ENCODE measurements at regions not wholly inside any gene's neighbourhood (a gene's known extent, or its start where the extent isn't known, plus 50 kb on each side); places are given as distances from the start of the nearest gene placed in this dataset.
A peak's percentile ranks its signal among the peaks of the same experiment; 100 is the strongest.
"Not testable (repeated sequence)": the region's sequence is repeated elsewhere in the genome, so short reads cannot be mapped to it uniquely, and the experiment has no call there.

DNA sequence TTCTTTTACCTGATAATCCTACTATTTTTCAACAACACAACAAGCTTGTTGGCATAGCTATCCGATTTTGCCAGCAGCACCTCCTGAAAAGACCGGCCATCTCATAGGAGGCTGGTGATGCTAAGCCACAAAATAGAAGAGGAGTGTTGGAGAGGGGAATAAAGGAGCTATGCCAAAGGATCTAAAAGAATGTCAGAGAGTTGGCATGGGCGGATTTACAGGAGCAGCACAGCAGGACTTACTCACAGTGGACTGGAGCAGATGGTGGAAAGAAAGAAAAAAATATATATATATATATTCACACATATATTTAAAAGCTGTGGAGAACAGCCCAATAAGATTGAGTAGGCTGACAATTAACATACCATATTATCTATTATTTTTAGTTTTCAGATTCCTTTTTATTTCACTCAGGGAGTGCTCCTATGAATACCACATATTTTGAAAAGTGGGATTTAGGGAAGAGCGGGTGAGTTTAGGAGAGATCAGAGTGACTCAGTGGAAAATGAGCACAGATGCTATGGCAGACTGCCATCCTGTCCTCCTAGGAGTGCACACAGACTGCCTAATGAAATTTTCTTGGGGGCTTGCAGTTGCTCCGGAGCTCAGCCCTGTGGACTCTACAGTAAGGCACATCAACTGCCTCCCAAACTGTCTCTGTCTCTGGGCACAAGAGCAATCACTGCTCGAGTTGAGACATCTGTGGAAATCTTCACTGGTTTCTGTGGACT, 394.4 kb upstream of the CHRM3 start:
- peak; percentile 83 for DNase-seq

DNA sequence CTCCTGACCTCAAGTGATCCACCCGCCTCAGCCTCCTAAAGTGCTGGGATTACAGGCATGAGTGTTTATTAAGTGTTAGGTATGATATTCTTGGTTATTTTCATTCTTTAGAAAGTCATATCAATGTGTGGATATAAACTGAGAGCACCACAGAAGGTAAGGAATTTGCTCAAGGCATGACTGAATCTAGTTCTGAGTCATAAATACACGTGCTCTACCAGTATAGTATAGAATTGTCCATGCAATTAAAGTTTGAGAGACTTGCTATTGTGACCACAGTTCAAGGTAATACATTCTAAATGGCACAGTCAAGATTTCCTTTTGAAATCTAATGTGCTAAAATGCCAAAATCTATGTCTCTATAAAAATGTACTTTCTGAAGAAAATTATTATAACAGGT, 401.1 kb upstream of the CHRM3 start:
- no peak for DNase-seq

DNA sequence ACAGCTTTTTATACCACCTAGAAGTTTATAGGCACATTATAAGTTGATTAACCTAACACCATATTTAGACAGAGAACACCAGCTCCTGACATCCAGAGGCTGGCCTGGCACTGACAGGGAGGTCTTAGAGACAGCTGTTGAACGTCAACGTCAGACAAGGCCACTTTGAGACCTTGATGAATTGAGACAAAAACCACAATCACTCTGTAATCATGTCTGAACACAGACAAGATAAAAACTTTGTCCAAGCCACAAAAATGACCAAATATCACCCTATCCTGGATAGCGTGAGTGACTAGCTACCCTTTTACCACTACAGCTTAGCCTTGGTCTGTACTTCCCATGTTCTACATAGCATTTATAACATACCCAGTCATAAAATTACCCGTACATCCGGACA, 403.6 kb upstream of the CHRM3 start:
- no peak for DNase-seq

DNA sequence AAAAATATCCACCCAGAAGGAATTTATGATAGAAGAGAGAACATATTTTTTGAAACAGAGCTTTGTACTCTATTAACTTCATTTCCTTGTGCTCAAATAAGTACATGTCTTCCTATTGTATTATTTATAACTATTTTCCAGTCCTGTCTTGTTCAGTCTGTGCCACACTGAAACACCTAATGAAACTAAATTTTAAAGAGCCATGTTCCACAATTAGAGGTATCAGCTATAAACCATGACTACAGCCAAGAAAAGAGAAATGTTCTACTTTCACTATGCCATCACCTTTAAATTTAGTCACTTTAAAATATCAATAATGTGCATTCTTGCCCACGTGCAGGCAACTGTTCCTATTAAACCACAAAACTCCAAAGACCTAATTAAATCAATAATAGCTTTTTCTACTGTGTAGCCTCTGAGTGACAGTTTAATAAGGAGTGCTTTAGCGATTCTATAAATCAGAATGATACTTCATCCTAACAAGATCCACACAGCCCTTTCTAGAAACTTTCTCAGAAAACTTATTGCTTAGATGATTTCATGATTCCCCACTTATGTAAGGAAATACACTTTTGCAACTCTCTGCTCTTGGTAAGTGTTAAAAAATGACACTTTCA, 404.9 kb upstream of the CHRM3 start:
- no peak for DNase-seq

DNA sequence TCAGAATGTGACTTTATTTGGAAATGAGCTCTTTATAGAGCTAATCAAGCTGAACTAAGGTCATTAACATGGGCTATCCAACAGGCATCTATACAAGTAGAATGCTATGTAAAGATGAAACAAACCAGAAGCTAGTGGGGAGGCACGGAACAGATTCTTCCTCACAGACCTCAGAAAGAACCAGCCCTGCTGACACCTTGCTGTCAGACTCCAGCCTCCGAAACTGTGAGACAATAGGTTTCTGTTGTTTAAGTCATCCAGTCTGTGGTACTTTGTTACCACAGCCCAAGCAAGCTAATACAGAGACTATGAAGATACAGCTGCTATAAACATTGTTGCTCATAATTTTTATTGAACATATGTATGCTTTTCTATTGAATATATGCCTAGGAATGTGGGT, 406.3 kb upstream of the CHRM3 start:
- DNase-seq: no peak

DNA sequence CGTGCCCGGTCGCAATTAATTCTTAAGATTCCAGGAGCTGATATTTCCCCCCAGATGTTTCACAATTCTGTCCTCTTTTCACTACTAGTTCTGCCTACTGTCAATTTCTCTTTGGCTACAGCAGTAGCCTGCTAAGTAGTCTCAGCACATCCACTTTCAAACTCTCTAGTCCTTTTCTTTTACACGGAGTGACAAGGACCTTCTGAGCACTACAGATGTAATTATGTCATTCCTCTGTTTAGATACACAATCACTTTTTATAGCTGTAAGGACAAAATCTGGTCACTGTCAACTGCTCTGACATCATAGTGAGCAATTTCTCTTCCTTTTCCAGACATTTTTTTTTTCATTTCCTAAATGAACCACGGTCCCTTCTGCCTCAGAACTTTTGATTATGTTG, 421.7 kb upstream of the CHRM3 start:
- DNase-seq: no peak

DNA sequence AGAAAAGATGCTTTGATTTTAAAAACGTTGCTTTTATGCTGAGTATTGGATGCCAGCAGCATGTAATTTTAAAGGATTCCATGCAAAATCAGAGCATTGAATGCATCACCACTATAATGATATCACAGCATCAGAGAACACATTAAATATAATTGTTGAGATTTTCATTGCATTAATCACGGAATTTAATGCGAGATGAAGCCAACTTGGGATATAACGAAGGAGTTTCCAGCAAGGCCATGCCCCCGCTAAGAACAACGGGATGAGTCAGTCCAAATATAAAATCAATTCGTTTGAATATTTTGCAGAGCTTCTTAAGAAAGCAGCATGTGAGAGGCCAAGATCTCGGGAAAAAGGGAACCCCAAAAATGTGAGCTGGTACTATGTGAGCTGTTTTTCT, 423.4 kb upstream of the CHRM3 start:
- DNase-seq: no peak

DNA sequence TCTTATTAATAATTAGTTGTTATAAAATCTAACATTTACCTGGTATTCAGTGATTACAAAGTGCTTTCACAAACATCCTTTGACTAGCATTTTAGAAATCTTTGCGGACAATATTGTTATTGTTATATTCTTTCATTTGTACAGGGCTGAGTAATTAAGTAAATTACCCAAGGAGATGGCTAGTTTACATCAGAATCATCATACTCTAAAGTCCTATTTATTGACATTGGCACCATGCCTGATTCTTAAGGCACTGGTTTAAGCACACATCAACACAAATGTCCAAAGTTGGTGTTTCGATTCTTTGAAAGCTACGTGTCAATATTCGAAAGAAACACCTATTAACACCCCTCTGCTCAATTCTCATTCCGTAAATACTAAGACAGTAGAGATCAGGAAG, 424.6 kb upstream of the CHRM3 start:
- DNase-seq: no peak

DNA sequence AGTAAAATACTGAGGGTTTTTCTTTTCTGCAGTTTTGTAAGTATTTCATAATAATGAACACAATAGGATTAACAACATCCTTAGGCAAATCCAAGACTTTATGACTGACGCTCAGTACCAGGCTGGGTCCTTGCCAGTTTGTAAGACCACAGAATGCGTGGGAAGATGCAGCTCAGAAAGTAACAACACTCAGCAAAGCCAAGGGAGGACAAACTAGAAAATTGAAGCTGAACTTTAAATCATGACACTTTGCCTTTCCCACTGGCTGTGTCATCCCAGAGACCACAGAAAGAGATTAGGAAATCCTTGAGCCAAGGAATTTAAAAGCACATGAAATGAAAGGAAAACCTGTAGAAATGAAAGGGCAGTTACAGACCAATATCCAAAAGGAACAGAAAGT, 426.3 kb upstream of the CHRM3 start:
- peak; percentile 20 for DNase-seq

DNA sequence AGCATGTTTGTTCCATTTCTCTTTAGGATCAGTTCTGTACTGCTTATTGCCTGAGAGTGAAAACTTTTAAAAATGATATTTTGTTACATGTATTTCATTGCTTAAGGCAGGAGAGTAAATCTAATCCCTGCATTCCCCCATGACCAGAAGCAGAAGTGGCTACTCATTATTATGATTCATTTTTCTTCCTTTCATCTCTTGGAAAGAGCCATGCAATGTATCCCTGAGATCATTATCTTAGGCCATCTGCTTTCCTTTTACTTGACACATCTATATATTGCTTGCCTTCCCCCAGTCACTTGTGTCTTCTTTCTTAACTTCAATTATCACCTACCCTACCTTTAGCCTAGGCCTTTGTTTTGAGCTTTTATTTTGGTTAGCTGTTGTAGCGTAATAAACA, 430.4 kb upstream of the CHRM3 start:
- DNase-seq: no peak

DNA sequence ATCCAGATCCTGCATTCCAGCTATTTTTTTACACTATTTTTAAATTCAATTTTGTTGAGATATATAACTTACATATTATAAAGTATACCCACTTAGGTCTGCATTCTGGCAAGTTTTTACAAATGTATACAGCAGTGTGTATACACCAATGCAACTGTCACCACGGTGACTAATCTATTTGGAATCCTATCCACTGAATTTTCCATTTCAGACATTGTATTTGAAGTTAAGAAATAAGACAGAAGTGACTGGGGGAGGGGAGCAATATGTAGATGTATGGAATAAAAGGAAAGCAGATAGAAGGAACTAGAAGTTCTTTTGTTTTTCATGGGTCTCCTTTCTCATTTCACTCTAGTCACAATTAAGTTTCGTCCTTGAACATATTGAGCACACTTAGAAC, 431.5 kb upstream of the CHRM3 start:
- peak; percentile 19 for DNase-seq

DNA sequence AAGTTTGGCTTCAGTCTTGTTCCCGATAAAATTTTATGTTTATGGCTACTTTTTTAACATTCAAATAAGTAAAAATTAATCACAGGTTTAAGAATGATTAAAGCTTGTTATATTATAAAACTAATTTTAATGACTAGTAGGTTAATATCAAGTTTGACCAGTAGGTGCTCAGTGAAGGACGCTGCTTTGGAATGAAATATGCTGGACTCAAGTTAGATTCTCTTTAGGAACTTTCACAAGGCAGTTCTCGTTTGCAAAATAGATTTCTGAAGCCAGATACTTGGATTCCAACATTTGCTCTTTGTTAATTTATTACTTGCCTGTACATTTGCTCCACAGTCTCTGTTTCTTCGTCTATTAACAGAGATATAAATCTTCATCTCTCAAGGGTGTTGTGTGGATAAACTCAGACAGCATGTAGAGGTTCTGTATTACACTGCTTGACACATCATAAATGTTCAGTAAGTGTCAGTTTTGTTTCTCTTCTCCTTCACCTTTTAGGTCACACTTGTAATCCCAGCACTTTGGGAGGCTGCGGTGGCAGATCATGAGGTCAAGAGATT, 432.8 kb upstream of the CHRM3 start:
- no peak for DNase-seq

DNA sequence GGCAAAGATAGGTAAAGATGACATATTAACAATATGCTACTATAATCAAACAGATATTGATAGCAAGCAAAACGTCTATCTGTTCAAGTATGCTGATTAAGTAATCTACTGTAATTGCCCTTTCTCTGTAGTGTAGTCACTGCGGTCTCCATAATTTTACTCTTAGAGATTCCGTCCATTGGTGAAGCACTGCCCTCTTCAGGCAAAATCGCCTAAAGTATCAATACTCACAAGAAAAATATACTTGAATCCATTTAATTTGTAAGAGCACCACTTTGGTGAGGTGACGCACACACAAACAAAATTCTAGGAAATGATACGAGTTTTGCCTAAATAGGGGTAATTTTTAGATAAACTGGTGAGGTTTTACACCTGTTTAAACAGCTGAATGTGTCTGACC, 434.6 kb upstream of the CHRM3 start:
- peak; percentile 22 for DNase-seq

DNA sequence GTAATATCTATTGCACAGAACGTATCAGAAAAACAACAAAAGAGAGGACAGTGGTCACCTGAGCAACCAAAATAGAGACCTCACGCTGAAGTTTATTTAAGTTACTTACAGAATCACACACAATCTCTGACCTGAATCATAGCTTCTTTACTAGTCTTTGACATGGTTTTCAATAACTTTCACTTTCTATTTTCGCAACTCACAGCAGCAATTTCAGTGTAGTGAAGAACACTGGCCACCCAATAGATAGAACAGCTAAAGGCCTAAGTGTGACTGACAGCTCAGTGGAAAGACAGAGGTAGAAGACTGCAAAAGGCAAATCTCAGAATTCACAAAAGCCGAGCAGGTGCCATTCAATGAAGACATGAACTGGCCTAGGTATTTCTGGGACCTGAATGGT, 435.6 kb upstream of the CHRM3 start:
- DNase-seq: no peak

DNA sequence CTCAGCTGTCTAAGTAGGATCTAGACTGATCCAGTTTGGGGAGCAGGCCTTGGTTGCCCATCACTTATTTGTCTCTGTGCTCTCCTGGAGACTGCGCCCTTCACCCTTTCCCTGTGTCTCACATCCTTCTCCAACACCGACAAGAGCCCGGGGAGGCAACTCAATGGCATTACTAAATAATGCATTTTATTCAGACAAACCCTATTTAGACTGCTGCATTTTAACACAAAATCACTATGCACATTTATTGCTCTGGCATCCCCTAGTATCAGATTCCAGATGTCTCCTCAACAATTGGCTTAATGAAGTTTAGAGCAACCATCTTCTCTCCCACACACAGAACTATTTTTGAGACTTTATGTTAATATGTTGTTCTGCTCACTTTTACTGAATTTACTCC, 436.4 kb upstream of the CHRM3 start:
- no peak for DNase-seq

DNA sequence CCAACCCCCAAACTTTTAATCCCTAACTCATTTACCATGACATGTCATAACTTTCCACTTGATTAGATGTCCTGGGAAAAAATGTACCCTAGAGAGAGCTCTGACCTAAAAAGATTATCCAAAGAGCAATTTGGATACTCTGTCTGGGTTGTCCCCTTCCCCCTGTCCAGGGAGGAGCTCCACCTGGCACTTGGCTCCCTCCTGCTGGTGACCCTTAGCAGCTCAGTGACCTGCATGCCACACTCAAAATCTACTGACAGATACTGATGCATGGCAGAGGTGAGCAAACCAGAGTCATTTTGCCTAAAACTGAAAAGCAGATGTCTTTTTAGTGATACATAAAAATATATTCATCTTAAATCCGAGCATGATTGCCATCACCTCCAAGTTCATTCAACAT, 442.3 kb upstream of the CHRM3 start:
- no peak for DNase-seq

DNA sequence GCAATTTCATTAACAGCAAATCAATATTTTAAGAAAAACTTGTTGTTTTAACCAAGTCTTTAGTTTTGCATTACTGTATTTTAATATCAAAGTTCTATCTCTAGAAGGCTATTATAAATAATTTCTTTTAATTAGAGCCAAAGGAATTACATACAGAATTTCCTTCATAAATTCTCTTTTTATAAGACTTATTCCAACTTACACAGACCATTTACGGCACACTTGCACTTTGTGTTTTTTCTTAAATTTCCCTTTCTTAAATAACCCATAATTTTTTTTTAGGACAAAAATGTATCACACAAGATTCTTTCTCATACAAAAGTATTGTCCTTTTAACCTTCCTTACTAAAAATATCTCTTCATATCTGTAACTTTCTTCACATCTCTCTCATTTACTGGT, 458.5 kb upstream of the CHRM3 start:
- DNase-seq: no peak

DNA sequence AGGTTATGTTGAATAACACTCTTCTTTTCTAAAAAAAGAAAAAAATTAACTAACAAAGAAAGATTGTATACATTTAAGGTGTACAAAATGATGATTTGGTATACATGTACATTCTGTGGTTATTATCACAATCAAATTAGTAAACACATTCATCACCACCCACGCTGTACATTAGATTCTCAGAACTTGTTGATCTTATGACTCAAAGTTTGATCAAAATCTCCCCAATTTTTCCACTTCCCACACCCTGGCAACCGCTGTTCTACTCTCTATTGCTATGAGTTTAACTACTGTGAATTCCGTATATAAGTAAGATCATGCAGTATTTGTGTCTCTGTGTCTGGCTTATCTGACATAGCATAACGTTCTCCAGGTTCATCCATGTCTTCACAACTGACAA, 469.5 kb upstream of the CHRM3 start:
- no peak for DNase-seq

DNA sequence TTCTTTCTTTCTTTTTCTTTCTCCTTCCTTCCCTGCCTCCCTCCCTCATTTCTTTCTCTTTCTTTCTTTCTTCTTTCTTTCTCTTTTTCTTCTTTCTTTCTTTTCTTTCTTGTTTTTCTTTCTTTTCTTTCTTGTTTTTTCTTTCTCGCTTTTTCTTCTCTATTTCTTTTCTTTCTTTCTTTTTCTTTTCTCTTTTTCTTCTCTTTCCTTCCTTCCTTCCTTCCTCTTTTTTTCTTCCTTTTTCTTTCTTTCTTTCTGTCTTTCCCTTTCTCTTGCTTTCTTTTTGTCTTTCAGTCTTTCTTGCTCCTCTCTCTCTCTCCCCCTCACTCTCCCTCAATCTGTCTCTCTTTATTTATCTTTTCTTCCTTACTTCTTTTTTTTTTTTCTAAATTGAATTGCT, 472.0 kb upstream of the CHRM3 start:
- no peak for DNase-seq

DNA sequence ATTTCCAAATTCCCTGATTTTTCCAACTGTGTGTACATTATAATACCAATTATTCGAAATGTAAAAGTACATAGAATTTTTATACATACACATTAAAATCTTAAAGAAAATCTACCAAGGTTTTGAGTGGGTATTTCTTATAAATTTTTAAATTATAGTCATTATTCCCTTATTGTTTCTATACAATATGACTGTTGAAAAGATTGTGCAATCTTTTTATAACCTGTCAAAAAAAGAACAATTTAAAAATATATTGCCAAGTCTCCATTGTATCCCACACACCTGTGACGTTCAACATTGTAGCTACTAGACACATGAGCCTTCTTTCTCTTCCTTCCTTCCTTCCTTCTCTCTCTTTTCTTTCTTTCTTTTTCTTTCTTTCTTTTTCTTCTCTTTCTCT, 473.2 kb upstream of the CHRM3 start:
- DNase-seq: no peak

DNA sequence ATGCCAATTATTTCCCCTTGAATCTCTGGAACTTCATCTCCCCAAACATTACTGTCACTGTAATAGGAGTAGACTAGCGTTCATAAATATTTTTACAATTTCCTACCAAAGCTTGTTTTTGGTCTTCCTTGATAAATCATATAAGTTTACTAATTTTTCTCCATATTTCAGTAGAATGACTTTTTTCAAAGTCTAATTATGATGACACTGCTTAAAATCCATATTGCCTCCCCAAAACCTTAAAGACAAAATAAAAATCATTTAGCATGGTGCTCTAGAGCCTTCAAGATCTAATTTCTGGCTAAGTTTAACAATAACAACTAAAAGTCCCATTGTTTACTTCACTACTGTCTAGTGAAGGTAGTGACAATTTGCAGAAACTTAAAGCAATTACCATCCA, 474.2 kb upstream of the CHRM3 start:
- DNase-seq: no peak

DNA sequence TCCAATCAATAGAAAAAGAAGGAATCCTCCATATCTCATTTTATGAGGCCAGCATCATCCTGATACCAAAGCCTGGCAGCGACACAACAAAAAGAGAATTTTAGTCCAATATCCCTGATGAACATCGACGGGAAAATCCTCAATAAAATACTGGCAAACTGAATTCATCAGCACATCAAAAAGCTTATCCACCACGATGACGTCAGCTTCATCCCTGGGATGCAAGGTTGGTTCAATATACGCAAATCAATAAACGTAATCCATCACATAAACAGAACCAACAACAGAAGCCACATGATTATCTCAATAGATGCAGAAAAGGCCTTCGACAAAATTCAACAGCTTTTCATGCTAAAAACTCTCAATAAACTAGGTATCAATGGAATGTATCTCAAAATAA, 483.6 kb upstream of the CHRM3 start:
- not testable (repeated sequence) for DNase-seq

DNA sequence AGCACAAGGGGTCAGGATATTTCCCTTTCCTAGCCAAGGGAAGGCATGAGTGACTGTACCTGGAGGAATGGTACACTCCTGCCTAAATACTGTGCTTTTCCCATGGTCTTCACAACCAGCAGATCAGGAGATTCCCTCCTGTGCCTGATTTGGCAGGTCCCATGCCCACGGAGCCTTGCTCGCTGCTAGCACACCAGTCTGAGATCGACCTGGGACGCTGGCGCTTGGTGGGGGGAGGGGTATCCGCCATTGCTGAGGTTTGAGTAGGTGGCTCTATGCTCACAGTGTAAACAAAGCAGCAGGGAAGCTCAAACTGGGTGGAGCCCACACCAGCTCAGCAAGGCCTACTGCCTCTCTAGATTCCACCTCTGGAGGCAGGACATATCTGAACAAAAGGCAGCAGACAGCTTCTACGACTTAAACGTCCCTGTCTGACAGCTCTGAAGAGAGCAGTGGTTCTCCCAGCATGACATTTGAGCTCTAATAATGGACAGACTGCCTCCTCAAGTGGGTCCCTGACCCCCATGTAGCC, 486.0 kb upstream of the CHRM3 start:
- no peak for DNase-seq

DNA sequence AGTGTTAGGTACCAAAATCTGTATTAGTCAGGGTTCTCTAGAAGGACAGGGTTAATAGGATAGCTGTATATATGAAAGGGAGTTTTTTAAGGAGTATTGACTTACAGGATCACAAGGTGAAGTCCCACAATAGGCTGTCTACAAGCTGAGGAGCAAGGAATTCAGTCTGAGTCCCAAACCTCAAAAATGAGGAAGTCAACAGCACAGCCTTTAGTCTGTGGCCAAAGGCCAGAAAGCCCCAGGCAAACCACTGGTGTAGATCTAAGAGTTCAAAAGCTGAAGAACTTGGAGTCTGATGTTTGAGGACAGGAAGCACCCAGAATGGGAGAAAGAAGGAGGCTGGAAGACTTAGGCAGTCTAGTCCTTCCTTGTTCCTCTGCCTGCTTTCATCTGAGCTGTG, 487.5 kb upstream of the CHRM3 start:
- DNase-seq: no peak
